Smooth muscle cell of the brain vasculature (primary cell): ENCODE measurements at regions not wholly inside any gene's neighbourhood (a gene's known extent, or its start where the extent isn't known, plus 50 kb on each side); places are given as distances from the start of the nearest gene placed in this dataset.

Experiments used
- DNase-seq: peaks from one replicate; pipeline ENCODE4 v3.0.0-alpha.2; 2012; ENCODE audit warnings: low read depth, low spot score

DNA sequence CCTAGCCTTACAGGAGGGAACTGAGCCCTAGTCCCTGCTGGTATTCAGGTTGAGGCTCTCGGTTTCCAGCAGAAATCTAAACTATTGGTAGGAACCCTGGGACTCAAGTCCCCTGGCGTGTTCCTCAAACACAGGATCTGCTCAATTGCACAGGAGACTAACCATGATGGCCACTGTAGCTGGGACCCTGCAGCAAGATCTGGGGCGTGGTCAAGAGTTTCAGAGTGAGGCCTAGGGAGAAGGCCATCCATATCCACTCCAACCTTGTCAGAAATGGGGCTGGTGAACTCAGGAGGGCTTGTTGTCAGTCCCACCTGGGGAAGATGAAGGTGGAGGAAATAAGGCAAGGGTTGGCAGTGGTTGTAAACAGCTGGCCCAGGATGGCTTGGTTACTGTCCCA is 49.9 kb upstream of the PAX6 start:
- no peak for DNase-seq
